T-cell (primary cell): ENCODE measurements at regions not wholly inside any gene's neighbourhood (a gene's known extent, or its start where the extent isn't known, plus 50 kb on each side); places are given as distances from the start of the nearest gene placed in this dataset.

Experiments used
- ATAC-seq, 4 experiments: fragments of 200-7000 bp in 3 of 4; fragments of 150-1000 bp in 1 of 4; cut with Tn5 transposase; replicated peaks in 1 of 4; 1 replicate in 3 of 4; 2 replicates in 1 of 4; pipeline ENCODE4 v1.10.0; 2021; ENCODE audit warnings: moderate library complexity in 3 of 4, mild to moderate bottlenecking in 2 of 4, moderate number of reproducible peaks in 1 of 4
- CTCF ChIA-PET, 2 donors: fragments of 300-600 bp; sonication (Branson Sonifier 250); formaldehyde crosslinking; loops; one replicate each; lab custom pipeline; 2022; ENCODE audit warnings: antibody characterized with exemption in 2 of 2; lab: Charles Lee
- POLR2A ChIA-PET, 2 donors: fragments of 300-600 bp; sonication (Branson Sonifier 250); formaldehyde crosslinking; loops; one replicate each; lab custom pipeline; 2022; ENCODE audit warnings: antibody characterized with exemption in 2 of 2; lab: Charles Lee
- DNase-seq, 35 experiments: peaks; one replicate each; pipeline versions ENCODE4 v3.0.0 to v3.0.0-alpha.2; 2013 to 2023
- H3K27ac ChIP-seq: one replicate; pipeline ENCODE4 v1.5.1; 2013; ENCODE audit warnings: low read length
- H3K27me3 ChIP-seq, 2 experiments: replicated peaks in 1 of 2; 1 replicate in 1 of 2; 2 replicates in 1 of 2; pipeline versions ENCODE4 v1.6.1 to v1.7.0; 2013; ENCODE audit warnings: low read length in 1 of 2, mixed read lengths in 1 of 2; ENCODE audit not compliant: control insufficient read depth in 2 of 2, insufficient read depth in 2 of 2; ENCODE audit errors: extremely low read depth in 1 of 2
- H3K36me3 ChIP-seq, 2 donors: 1 replicate in 1 of 2; 2 replicates in 1 of 2; pipeline versions ENCODE4 v1.6.1 to v1.7.0; 2013; ENCODE audit warnings: low read length in 1 of 2; ENCODE audit not compliant: control insufficient read depth in 2 of 2, insufficient read depth in 1 of 2; ENCODE audit errors: extremely low read depth in 1 of 2
- H3K4me1 ChIP-seq, 2 experiments: 1 replicate in 1 of 2; 2 replicates in 1 of 2; pipeline versions ENCODE4 v1.6.1 to v1.7.0; 2013; ENCODE audit warnings: low read length in 2 of 2, mixed read lengths in 1 of 2; ENCODE audit not compliant: insufficient read depth in 2 of 2, control insufficient read depth in 1 of 2; ENCODE audit errors: extremely low read depth in 1 of 2
- H3K4me3 ChIP-seq, 2 donors: 1 replicate in 1 of 2; 2 replicates in 1 of 2; pipeline versions ENCODE4 v1.5.1 to v1.7.0; 2013; ENCODE audit warnings: mild to moderate bottlenecking in 2 of 2, low read length in 1 of 2, moderate library complexity in 1 of 2; ENCODE audit not compliant: control insufficient read depth in 1 of 2; ENCODE audit errors: extremely low read depth in 1 of 2
- H3K9me3 ChIP-seq: 2 replicates; pipeline ENCODE4 v1.7.0; 2013
- H3K27ac Mint-ChIP-seq, 2 donors: one replicate each; pipeline ENCODE4 v1.8.0; 2020 to 2021; ENCODE audit warnings: mild to moderate bottlenecking in 2 of 2, mixed read lengths in 2 of 2
- H3K27me3 Mint-ChIP-seq, 2 donors: one replicate each; pipeline ENCODE4 v1.8.0; 2021 to 2022; ENCODE audit warnings: mixed read lengths in 2 of 2
- H3K36me3 Mint-ChIP-seq: one replicate; pipeline ENCODE4 v1.8.0; 2021; ENCODE audit warnings: mixed read lengths
- H3K4me1 Mint-ChIP-seq, 3 donors: one replicate each; pipeline ENCODE4 v1.8.0; 2020 to 2022; ENCODE audit warnings: mixed read lengths in 3 of 3, mild to moderate bottlenecking in 1 of 3
- H3K4me3 Mint-ChIP-seq, 3 donors: one replicate each; pipeline ENCODE4 v1.8.0; 2020 to 2022; ENCODE audit warnings: mild to moderate bottlenecking in 3 of 3, mixed read lengths in 3 of 3, moderate library complexity in 3 of 3
- H3K9me3 Mint-ChIP-seq, 3 donors: one replicate each; pipeline ENCODE4 v1.8.0; 2020 to 2022; ENCODE audit warnings: mixed read lengths in 3 of 3
- WGBS: methylation state at CpG from one replicate; pipeline ENCODE4 v1.1.5; 2013; ENCODE audit warnings: missing lambda C conversion rate; ENCODE audit not compliant: insufficient coverage; 5-methylcytosine and 5-hydroxymethylcytosine counted together

GRCh38 chr7:92972441-92972840, 136.1 kb upstream of the CDK6 start:
- no peaks in the 10 kb centered on the region for H3K27me3 ChIP-seq
- Mint-ChIP-seq H3K27me3 (peaks cover 0 to 4% of the 10 kb centered on the region in 2 donors), H3K36me3 (peaks cover 3% of the 10 kb centered on the region), H3K27ac (no peak overlapping the region), H3K4me1 (peaks cover 0 to 4% (median 0%) of the 10 kb centered on the region in 3 donors), H3K4me3 (no peak overlapping the region), H3K9me3 (peaks cover 7 to 13% (median 12%) of the 10 kb centered on the region in 3 donors)
- no peaks in the 10 kb centered on the region for H3K9me3 ChIP-seq
- POLR2A ChIA-PET, result interaction anchor here in 1 of 2 donors (0.5 kb wide), 1 partner anchor 940 kb away, joined by 6 read pairs; no protein-coding TSS in a partner anchor
- no peaks in the 10 kb centered on the region for H3K4me1 ChIP-seq
- ATAC-seq (no peak), DNase-seq (no peak)
- H3K36me3 ChIP-seq, result no peaks in the 10 kb centered on the region
- CTCF ChIA-PET, result no interaction called here
- H3K27ac ChIP-seq, result no peak overlapping the region
- H3K4me3 ChIP-seq, result no peak overlapping the region
- WGBS, result no CpG with 5 or more reads among the region's 3 CpGs

GRCh38 chr7:92969061-92969460, 132.7 kb upstream of the CDK6 start:
- Histone ChIP-seq H3K27ac (no peak overlapping the region), H3K9me3 (no peaks in the 10 kb centered on the region), H3K27me3 (peaks cover 0 to 4% of the 10 kb centered on the region in 2 experiments), H3K36me3 (no peaks in the 10 kb centered on the region), H3K4me1 (no peaks in the 10 kb centered on the region), H3K4me3 (no peak overlapping the region)
- Mint-ChIP-seq H3K27me3 (no peaks in the 10 kb centered on the region), H3K4me1 (no peaks in the 10 kb centered on the region), H3K36me3 (no peaks in the 10 kb centered on the region), H3K27ac (no peak overlapping the region), H3K9me3 (no peaks in the 10 kb centered on the region), H3K4me3 (no peak overlapping the region)
- WGBS, result no CpG with 5 or more reads among the region's 3 CpGs
- ChIA-PET POLR2A (no interaction called here), CTCF (no interaction called here)
- DNase-seq (no peak), ATAC-seq (no peak)

- DNase-seq (no peak), ATAC-seq (no peak)
- ChIA-PET CTCF (no interaction called here), POLR2A (no interaction called here)
- Histone ChIP-seq H3K27ac (no peak overlapping the region), H3K27me3 (peaks cover 0 to 4% of the 10 kb centered on the region in 2 experiments), H3K4me1 (no peaks in the 10 kb centered on the region), H3K4me3 (no peak overlapping the region), H3K9me3 (no peaks in the 10 kb centered on the region), H3K36me3 (no peaks in the 10 kb centered on the region)
- no peak overlapping the region for H3K27ac Mint-ChIP-seq
- H3K4me3 Mint-ChIP-seq, result no peak overlapping the region
- no peaks in the 10 kb centered on the region for H3K9me3 Mint-ChIP-seq
- no CpG with 5 or more reads among the region's 1 CpG for WGBS
- H3K4me1 Mint-ChIP-seq, result no peaks in the 10 kb centered on the region
- no peaks in the 10 kb centered on the region for H3K36me3 Mint-ChIP-seq
- H3K27me3 Mint-ChIP-seq, result no peaks in the 10 kb centered on the region
These were observed 132.1 kb upstream of the CDK6 start for GRCh38 chr7:92968502-92968901.

- Mint-ChIP-seq H3K36me3 (no peaks in the 10 kb centered on the region), H3K9me3 (no peaks in the 10 kb centered on the region), H3K27me3 (peaks cover 0 to 3% of the 10 kb centered on the region in 2 donors), H3K4me3 (no peak overlapping the region), H3K4me1 (no peaks in the 10 kb centered on the region), H3K27ac (no peak overlapping the region)
- Histone ChIP-seq H3K4me1 (no peaks in the 10 kb centered on the region), H3K27ac (no peak overlapping the region), H3K36me3 (no peaks in the 10 kb centered on the region), H3K4me3 (no peak overlapping the region), H3K27me3 (peaks cover 0 to 4% of the 10 kb centered on the region in 2 experiments), H3K9me3 (no peaks in the 10 kb centered on the region)
- ChIA-PET POLR2A (no interaction called here), CTCF (no interaction called here)
- no peak for ATAC-seq
- DNase-seq, result no peak
These were observed 130.9 kb upstream of the CDK6 start for GRCh38 chr7:92967238-92967637.

GRCh38 chr7:92964141-92964540, 127.8 kb upstream of the CDK6 start:
- Histone ChIP-seq H3K9me3 (no peaks in the 10 kb centered on the region), H3K4me3 (no peak overlapping the region), H3K36me3 (no peaks in the 10 kb centered on the region), H3K4me1 (no peaks in the 10 kb centered on the region), H3K27ac (no peak overlapping the region), H3K27me3 (peaks cover 0 to 4% of the 10 kb centered on the region in 2 experiments)
- ChIA-PET POLR2A (no interaction called here), CTCF (no interaction called here)
- WGBS, result 79% methylated on average over 3 of the region's 4 CpGs
- no peak for DNase-seq
- H3K9me3 Mint-ChIP-seq, result peaks cover 0 to 6% (median 0%) of the 10 kb centered on the region in 3 donors
- ATAC-seq, result no peak
- H3K27me3 Mint-ChIP-seq, result peaks cover 0 to 10% of the 10 kb centered on the region in 2 donors
- no peaks in the 10 kb centered on the region for H3K36me3 Mint-ChIP-seq
- no peak overlapping the region for H3K27ac Mint-ChIP-seq
- H3K4me3 Mint-ChIP-seq, result no peak overlapping the region
- H3K4me1 Mint-ChIP-seq, result no peaks in the 10 kb centered on the region

GRCh38 chr7:92963566-92963965, 127.2 kb upstream of the CDK6 start:
- ATAC-seq (no peak), DNase-seq (no peak)
- H3K27ac ChIP-seq, result no peak overlapping the region
- no peaks in the 10 kb centered on the region for H3K4me1 Mint-ChIP-seq
- peaks cover 0 to 11% of the 10 kb centered on the region in 2 donors for H3K27me3 Mint-ChIP-seq
- ChIA-PET CTCF (no interaction called here), POLR2A (no interaction called here)
- no peak overlapping the region for H3K27ac Mint-ChIP-seq
- H3K4me3 ChIP-seq, result no peak overlapping the region
- H3K4me3 Mint-ChIP-seq, result no peak overlapping the region
- 100% methylated on average over 2 of the region's 4 CpGs for WGBS
- no peaks in the 10 kb centered on the region for H3K9me3 ChIP-seq
- peaks cover 0 to 6% (median 0%) of the 10 kb centered on the region in 3 donors for H3K9me3 Mint-ChIP-seq
- no peaks in the 10 kb centered on the region for H3K36me3 Mint-ChIP-seq
- H3K27me3 ChIP-seq, result peaks cover 0 to 4% of the 10 kb centered on the region in 2 experiments
- no peaks in the 10 kb centered on the region for H3K4me1 ChIP-seq
- no peaks in the 10 kb centered on the region for H3K36me3 ChIP-seq

GRCh38 chr7:92961961-92962360, 125.6 kb upstream of the CDK6 start:
- peaks cover 3 to 17% of the 10 kb centered on the region in 2 donors for H3K27me3 Mint-ChIP-seq
- CTCF ChIA-PET, result interaction anchor here (0.5 to 0.6 kb wide), 2 partner anchors 12 to 20 kb away, joined by 3 read pairs; no protein-coding TSS in a partner anchor
- no CpG with 5 or more reads among the region's 2 CpGs for WGBS

More at GRCh38 chr7:92961961-92962360, 125.6 kb upstream of the CDK6 start:
- H3K4me1 Mint-ChIP-seq, result no peaks in the 10 kb centered on the region
- POLR2A ChIA-PET, result no interaction called here
- Histone ChIP-seq H3K27ac (no peak overlapping the region), H3K36me3 (no peaks in the 10 kb centered on the region), H3K4me1 (no peaks in the 10 kb centered on the region), H3K9me3 (no peaks in the 10 kb centered on the region), H3K27me3 (peaks cover 0 to 2% of the 10 kb centered on the region in 2 experiments), H3K4me3 (no peak overlapping the region)
- peaks cover 0 to 6% (median 5%) of the 10 kb centered on the region in 3 donors for H3K9me3 Mint-ChIP-seq
- no peak overlapping the region for H3K27ac Mint-ChIP-seq
- no peak for ATAC-seq
- no peak for DNase-seq
- peaks cover 2% of the 10 kb centered on the region for H3K36me3 Mint-ChIP-seq
- no peak overlapping the region for H3K4me3 Mint-ChIP-seq
